ENCODE measurements at regions not wholly inside any gene's neighbourhood (a gene's known extent, or its start where the extent isn't known, plus 50 kb on each side); places are given as distances from the start of the nearest gene placed in this dataset.

- TF ChIP-seq CTCF (conservative IDR thresholded peaks at IDR 0.05; ENCODE audit: low read depth, low read length) (no peak), EZH2 (IDR thresholded peaks at IDR 0.05; ENCODE audit: low read length, unreplicated experiment) (no peak), EZH2phosphoT487 (IDR thresholded peaks at IDR 0.05; ENCODE audit: borderline replicate concordance, low read length) (no peak)
These were observed 289.5 kb upstream of the IRX2 start for GRCh38 chr5:3041001-3041400.
